DOHH2 (cell line): ENCODE measurements at regions not wholly inside any gene's neighbourhood (a gene's known extent, or its start where the extent isn't known, plus 50 kb on each side); places are given as distances from the start of the nearest gene placed in this dataset.

Source experiments
- CTCF ChIP-seq: fragments of 200-600 bp; sonication (generic); IDR thresholded peaks from one replicate; pipeline ENCODE4 v1.5.1; 2014; ENCODE audit warnings: antibody characterized with exemption, mild to moderate bottlenecking, low read depth, low read length; ENCODE audit not compliant: poor library complexity, severe bottlenecking
- EZH2phosphoT487 ChIP-seq: fragments of 200-600 bp; sonication (generic); IDR thresholded peaks from 2 replicates; pipeline ENCODE4 v1.6.1; 2017; ENCODE audit warnings: borderline replicate concordance, mild to moderate bottlenecking, antibody characterized with exemption, low read length, moderate library complexity, mixed read lengths

DNA sequence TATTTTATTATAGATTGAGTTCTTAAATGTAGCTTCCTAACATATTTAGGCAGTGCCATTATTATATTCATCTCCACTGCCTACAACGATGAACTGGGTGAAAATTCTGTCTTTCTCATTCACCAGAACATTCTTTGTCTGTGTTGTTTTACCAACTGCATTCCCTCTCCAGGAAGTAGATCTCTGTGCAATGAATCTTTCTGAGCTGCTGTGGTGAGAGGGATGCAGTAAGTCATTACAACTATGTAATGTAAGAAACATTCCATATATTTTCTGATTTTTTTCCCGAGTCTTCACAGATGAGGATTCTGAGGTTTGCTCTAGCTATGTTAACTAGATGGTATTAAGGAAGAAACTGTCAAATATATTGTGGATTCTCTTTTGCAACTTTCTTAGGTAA, 811.9 kb upstream of the PCDH7 start:
- TF ChIP-seq CTCF (no peak), EZH2phosphoT487 (no peak)
